Muscle of arm (tissue), 1 donor: ENCODE measurements at regions not wholly inside any gene's neighbourhood (a gene's known extent, or its start where the extent isn't known, plus 50 kb on each side); places are given as distances from the start of the nearest gene placed in this dataset.

Experiments used
- DNase-seq: peaks from one replicate; pipeline ENCODE4 v3.0.0-alpha.2; 2013

DNA sequence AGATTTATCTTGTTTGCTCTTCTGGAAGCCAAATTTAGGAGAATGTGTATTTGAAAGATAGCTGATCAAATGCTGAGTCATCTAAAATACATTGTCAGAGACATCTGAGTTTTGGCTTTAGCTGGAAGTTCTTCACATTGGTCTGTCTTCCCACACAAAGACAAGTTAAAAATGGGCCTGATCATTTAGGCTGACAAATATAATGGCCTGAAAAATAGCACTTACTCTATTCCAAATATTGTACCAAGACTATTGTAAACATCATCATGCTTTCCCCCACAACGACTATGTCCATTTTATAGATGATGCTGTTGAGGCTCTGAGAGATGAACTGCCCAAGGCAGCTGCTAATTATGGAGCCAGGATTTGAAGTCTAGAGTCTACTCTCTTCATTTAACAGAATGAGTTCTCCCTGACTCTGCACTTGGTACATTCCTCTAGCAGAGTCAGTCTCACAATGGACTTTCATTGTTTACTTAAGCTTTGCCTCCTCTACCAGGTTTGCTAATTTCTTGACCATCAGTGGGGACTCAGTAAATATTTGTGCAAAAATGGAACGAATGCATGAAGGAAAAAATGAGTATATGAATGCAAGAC is 619.4 kb upstream of the KLF4 start:
- DNase-seq: no peak

DNA sequence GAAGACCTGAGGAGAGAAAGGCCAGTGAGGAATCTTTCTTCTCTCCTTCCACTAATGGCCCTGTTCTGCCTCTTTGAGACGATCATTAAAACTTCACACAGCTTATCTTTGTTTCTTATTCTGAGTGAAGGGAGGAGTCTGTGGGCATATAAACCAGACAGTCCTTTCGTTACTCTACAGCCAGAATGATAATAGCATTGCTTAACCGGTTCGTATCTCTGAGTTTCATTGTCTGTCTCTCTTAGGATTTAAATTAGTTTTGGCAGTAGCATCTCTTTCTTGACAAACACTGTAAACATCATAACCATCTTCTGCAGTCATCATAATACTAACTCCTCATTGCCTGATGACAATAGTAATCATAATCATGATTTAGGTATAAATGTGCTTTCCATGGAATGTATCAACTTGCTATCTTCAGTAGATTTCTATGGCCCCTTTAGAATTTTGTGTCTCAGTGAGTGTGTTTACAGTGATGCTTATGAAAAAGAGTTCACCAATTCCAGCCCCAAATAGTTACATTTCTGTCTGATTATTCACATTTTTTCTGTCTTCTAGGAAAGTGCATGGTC is 618.8 kb upstream of the KLF4 start:
- no peak for DNase-seq

DNA sequence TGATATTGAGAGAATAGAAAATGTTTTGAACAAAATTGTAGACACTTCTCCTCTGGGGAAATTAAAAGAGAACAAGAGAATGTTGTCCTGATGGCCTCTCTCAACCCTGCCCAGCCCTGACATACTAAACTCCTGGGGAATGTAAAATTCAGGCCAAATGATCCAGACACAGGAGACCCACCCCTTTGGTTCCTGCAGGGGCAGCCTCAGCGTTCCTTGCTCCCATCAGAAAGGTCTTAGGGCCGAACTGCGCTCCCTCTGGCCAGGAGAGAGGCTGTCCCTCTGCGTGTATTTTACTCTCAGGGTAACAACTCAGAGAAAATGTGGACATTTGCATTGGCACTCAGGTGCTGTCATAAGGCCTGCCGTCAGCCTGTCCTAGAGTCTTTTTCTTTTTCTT is 616.3 kb upstream of the KLF4 start:
- no peak for DNase-seq

DNA sequence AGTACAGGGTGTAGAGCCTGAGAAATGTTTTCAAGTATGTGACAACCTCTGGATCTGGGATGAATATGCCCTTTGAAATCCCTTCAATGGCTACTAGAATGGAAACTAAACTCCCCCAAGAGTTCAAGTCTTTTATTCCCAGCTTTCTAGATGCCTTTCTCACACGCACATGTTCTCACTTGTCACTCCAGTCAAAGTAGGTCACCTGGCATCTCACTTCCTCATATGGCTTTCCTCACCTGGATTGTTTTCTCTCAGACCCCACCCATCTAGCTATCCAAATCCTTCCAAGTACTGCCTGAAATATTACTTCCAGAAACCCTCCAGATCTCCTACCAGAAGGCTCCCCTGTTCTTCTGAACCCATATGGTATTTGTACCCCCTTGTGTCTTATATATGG is 615.4 kb upstream of the KLF4 start:
- no peak for DNase-seq

DNA sequence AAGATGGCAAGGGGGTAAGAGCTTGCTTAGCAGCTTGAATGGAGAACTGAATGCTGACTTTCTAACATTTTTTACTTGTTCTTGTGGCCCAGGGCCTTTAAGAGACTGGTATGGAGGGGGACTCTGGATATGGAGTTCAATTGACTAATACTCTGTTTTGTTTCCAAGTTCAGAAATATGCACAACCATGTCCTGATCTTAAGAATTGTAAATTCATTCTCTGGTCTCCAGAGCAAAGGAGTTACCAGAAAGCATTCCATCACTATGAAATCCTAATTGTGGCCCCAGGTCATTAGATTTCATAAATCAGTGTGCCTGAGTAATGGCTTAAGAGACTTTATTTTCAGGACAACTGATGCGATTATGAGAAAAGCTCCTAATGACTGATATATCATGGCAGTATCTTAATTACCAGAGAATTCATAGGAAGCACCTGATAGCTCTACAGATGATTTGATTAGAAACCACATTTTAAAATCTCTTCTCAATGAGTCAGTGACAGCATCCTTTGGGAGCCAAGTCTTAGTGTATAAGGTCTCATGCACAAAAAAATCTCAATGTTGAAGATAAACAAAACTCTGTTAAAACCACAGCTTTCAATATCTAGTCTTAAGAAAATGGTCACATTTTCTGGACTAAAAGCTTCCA is 613.6 kb upstream of the KLF4 start:
- no peak for DNase-seq

DNA sequence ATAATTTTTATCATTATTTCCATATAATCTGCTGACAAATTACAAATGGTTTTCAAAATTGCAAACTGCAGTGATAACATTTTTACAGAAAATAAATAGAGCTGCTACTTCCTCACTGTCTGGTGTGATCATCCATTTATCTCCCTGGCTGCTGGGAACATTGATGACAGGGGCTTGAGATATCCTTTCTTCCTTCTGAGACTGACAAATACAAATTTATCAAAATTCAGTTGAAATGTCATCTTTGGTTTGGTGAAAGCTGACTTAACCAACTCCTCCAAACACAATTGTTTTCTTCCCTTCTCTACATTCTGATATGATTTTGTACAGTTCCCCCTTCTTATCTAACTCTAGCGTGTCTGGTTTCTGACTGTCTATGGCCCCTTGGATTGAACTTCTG is 611.8 kb upstream of the KLF4 start:
- DNase-seq: no peak

DNA sequence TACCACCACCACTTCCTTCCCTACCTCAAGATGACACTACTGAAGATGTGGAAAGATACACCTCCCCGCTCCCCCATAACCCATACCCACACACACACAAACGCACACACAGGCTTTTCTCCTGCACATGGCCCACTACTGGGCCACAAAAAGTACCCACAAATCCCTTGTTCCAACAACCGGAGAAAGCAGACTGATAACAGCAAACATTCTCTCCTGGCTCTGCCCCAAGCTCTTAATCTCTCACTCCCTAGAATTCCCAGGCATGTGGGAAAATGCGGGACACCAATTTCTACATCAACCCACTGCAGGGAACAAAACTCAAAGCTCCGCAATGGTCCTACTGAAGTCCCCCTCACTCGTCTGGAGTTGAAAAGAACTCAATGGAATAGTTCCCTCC is 611.0 kb upstream of the KLF4 start:
- no peak for DNase-seq

- DNase-seq: no peak
These were observed 610.3 kb upstream of the KLF4 start for GRCh38 chr9:108099854-108100253.

- no peak for DNase-seq
These were observed 605.9 kb upstream of the KLF4 start for GRCh38 chr9:108095496-108095895.

DNA sequence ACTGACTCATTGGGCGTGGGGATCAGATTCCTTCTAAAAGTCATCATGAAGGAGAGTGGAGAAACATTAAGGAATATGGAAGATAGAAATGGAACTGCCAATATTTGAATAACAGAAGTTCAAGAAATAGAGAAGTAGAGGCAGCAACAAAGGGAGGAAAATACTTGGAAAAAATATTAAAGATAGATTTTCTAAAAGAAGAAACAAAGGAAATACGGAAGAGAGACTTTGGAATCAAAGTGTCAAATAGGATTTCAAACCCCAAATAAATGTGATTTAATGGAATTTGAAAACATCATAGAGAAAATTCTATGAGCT is 605.1 kb upstream of the KLF4 start:
- no peak for DNase-seq

DNA sequence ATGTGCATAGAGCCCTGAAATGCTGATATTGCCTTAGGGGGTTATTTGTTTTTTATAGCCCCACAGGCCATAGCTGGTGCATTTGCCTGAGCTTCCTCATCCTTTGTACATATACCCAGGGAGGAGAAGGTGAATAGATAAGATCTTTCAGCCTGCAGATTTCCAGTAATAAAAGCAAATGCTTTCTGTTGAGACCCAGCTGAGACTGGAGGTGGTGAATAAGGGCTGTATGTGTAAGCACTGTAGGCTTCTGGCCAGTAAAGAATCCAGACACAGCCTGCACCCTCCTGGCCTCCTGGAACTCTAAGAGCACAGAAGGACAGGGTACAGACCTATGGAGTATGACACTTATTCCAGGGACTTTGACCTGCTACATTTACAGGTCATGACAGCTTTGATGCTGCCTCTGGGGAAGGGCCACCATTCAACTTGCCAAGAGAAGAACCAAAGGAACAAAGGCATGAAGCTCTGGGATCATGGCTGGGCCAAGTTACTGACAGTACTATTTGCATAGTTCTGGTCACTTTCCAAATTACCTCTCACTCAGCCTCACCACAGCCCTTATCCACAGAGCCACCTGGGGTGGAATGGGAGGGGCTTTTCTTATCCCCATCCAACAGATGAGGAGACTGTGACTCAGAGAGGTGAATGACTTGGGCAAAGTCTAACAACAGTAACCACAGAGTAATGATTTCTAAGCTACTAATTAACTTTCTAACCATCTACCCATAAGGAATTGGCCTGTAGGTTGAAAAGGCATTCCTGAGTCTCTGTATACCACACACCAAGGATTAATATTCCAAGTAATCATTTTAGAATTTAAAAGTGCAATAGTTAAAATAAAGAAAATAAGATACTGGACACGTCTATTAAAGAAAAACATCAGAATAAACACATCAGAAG is 604.5 kb upstream of the KLF4 start:
- DNase-seq: no peak

- no peak for DNase-seq
These were observed 599.3 kb upstream of the KLF4 start for GRCh38 chr9:108088916-108089315.

GRCh38 chr9:108087781-108088180 is 598.2 kb upstream of the KLF4 start:
- DNase-seq: no peak

DNA sequence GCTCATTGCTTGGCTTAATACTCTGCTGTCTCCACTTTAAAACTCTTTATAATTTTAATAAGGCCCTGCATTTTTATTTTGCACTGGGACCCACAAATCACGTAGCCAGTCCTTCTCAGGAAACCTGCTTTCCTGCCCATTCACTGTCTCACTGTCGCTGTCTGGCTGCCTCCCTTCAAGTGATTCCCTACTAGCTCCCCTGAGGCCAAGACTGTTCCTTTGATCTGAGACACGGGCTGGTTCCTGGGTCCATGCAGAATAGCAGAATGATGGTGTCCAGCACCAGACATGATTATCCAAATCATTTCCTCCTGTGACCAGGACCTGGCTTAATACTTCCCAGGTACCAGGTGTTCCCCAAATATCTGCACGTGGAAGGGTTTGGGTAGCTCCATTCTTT is 597.1 kb upstream of the KLF4 start:
- DNase-seq: no peak

DNA sequence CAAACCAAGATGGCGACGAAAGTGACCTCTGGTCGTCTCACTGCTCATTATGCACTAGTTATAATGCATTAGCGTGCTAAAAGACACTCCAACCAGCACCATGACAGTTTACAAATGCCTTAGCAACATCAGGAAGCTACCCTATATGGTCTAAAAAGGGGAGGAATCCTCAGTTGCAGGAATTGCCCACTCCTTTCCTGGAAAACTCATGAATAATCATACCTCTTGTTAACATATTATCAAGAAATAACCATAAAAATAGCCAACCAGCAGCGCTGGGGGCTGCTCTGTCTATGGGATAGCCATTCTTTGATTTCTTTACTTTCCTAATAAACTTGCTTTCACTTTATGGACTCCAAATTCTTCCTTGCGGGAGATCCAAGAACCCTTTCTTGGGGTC is 595.7 kb upstream of the KLF4 start:
- DNase-seq: no peak

- DNase-seq: peak; percentile 8
These were observed 594.3 kb upstream of the KLF4 start for GRCh38 chr9:108083796-108084352.

GRCh38 chr9:108083160-108083750 is 593.7 kb upstream of the KLF4 start:
- no peak for DNase-seq

GRCh38 chr9:108081112-108081511 is 591.5 kb upstream of the KLF4 start:
- DNase-seq: no peak

DNA sequence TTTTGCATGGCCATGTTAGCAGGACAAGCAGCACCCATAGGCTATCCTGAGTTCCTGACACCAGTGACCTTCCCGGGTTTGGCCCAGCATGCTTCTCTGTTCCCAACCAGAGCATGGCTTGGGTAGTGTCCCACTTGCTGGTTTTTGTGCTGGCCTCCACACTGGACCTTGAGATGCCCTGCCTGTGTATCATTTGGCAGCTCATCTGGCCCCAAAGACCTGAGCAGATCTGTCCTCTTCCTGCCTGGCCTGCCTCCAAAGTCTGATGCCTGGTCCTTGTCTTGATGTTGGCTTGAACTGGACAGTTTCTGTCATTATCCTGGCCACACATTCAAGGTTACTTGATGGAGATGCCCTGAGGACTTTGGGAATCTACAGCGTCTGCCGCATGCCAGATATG is 590.7 kb upstream of the KLF4 start:
- no peak for DNase-seq

DNA sequence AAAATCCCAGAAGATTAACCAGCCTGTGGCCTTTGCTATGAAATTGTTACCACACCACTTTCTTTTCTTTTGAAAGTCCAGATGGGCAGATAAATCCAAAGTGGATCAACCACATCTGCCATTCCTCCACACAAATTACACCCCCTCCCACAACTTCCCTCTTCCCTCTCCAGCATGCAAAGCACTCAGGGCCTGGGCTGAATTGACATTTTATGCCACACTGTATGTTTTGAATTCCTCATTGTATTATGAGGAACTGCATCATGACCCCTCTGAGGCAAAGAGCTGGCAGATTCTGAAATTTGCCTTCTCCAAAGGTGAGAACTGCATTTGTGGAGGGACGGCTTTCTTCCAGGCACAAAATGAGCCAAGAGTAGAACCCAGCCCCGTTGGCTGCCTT is 589.2 kb upstream of the KLF4 start:
- DNase-seq: no peak

GRCh38 chr9:108078375-108078774 is 588.8 kb upstream of the KLF4 start:
- no peak for DNase-seq

DNA sequence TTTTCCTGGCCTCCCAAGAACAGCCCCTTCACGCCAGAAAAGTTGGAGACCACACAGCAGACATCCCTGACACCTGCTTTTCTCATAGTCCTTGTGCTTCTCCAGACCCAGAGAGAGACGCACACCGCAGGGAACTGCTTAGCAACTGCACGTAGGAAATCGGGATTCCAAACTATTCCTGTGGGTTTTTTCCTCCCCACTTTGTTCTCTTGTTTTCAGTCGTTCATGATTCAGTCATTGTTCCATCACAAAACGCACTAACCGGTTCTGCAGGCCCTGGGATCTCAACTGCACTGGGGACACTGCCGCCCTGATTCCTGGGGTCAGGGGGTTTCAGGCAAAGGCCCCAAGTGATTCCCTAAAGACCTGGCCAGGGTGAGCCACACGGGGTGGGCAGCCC is 588.0 kb upstream of the KLF4 start:
- no peak for DNase-seq
